Activated CD4-positive, alpha-beta T cell treated with anti-CD3 and anti-CD28 coated beads, Interleukin-2, Interleukin-6, amounts not matched to agents 100 ng/mL and 50 ng/mL, durations not matched to agents 16 hours and 8 hours (primary cell): ENCODE measurements at regions not wholly inside any gene's neighbourhood (a gene's known extent, or its start where the extent isn't known, plus 50 kb on each side); places are given as distances from the start of the nearest gene placed in this dataset.
"Not testable (repeated sequence)": the region's sequence is repeated elsewhere in the genome, so short reads cannot be mapped to it uniquely, and the experiment has no call there.

ENCODE experiments used
- DNase-seq: peaks from one replicate; pipeline ENCODE4 v3.0.0-alpha.2; 2020

GRCh38 chr7:22066522-22066921 lies 120.8 kb upstream of the CDCA7L start:
- no peak for DNase-seq

- DNase-seq, result no peak
Observed at GRCh38 chr7:22064816-22065215, 119.1 kb upstream of the CDCA7L start.

DNA sequence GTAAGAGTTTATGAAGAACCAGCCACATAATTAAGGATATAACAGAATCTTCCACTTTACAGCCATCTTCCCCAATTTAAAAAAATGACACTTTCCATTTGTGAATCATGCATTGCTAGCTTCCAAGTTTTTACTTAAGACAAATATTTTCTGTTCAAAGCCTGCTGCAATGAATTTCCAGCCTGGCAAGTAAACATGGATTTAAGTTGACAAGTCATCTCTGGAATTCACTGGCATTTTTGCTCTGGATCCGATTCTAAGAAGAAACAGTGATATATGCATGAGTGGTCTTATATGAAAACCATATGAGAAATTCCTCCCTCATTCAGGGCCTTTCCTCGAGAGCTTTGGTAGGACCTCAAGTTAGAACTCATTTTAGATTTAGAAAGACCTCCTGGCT lies 116.1 kb upstream of the CDCA7L start:
- DNase-seq, result no peak

GRCh38 chr7:22060863-22061262 lies 115.2 kb upstream of the CDCA7L start:
- DNase-seq, result no peak

DNA sequence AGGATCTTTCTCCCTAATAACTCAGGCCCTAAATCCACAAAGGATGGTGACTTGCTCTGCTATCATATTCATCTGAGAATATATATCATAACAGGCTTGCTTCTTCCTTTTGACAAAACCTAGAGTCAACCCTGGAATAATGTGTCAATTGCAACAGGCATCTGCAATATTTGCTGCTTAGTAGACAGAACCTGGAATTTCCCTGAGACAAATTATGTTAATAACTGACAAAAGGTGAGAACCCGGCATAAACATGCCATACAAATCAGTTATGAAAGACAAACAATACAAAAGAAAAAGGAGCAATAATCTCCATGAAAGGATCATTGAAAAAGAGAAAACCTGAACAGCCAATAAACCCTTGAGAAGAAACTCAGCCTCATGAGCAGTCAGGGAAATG lies 114.5 kb upstream of the CDCA7L start:
- no peak for DNase-seq

DNA sequence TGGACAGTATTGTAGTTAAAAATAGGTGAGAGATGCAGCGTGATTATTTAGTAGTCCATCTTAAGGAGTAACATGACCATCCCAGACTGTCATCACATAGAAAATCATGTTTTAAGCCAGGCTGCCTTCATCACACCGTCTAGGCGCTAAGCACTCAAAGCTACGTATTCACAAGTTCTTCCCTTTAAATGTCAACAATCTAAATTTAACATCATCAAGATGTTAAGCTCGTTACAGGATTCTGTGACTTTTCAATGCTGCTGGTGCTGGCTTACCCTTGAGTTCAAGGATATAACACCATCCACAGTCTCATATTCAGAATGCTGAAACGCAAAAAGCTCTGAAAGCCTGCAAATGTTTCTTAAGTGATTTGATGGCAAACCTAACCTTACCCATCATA lies 109.5 kb upstream of the CDCA7L start:
- no peak for DNase-seq

GRCh38 chr7:22052674-22053365 lies 107.1 kb upstream of the CDCA7L start:
- DNase-seq, result no peak

DNA sequence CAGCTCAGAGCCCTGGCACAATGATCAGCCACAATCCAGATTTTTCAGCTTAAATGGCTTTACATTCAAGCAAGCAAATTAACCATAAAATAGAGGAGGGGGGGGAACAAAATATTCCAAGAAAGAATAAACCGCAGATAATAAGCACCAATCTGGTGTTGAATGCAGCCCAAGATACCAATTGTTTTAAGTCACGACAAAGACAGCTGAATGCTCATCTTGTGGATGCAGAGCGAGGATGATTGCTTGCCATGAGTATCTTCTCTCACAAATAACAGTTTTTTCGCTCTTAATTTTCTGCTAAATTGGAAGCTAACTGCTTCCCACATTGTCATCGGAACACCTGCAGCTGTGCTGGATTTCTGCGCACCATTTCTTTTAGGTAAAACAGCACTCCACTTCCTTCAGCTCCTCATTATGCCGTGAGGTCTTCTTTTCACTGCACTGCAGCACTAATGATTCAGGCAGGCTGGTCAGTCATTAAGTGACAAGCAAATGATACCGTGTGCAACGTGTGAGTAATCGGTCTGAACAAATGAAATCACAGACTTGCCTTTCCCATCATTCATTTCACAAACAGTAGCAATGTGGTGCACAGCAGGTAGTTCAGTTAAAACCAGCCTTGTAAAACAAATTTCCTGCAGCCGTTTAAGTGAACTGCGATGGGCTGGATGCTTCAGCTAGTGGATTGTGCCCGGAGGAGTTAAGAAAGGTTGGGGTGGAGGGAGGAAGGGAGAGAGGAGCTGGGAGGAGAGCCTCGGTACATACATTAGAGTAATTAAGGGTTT lies 106.4 kb upstream of the CDCA7L start:
- DNase-seq, result no peak

- no peak for DNase-seq
Observed at GRCh38 chr7:22049766-22050500, 104.2 kb upstream of the CDCA7L start.

DNA sequence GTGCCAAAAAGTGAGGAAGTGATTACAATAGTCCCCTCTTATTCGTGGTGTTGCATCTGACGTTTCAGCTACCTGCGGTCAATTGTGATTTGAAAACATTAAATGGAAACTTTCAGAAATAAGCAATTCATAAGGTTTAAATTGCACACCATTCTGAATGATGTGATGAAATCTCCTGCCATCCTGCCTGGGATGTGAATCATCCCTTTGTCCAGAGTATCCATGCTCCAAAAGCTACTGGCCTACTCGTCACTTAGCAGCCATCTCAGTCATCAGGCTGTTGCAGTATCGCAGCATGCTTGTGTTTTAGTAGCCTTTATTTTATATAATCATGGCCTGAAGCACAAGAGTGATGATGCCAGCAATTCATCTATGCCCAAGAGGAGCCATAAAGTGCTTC lies 97.7 kb upstream of the CDCA7L start:
- no peak for DNase-seq

DNA sequence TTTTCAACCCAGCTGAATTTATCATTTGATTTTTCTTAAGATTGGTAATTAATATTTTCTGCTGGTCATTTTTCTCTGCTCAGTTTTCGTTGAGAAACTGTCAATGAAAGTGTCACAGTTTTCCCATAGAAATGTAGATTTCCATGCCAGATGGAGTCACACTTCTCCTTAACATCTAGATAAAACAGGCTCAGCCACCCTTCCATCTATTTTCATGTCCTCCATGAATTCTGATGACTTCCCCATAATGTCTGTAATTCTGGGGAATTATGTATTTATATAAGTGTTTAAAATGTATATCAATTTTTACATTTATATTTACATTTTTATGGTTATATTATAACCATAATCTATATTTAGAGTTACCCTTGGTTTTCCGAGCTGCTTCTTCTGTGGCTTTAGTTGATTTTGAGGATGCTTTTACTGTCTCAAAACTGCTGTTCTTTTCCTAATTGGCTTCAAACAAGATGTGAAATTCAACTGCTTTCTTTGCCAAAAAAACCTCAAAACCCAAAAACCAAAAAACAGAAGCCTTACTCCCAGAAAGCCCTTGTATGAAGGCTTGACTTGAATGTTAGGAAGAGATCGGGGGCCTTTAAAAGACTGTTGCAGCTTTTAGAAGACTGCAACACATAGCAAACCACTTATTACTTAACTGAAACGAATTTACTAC lies 95.4 kb upstream of the CDCA7L start:
- DNase-seq, result no peak

- DNase-seq, result no peak
Observed at GRCh38 chr7:22039670-22040069, 94.0 kb upstream of the CDCA7L start.

GRCh38 chr7:22032356-22032755 lies 86.7 kb upstream of the CDCA7L start:
- DNase-seq, result not testable (repeated sequence)

DNA sequence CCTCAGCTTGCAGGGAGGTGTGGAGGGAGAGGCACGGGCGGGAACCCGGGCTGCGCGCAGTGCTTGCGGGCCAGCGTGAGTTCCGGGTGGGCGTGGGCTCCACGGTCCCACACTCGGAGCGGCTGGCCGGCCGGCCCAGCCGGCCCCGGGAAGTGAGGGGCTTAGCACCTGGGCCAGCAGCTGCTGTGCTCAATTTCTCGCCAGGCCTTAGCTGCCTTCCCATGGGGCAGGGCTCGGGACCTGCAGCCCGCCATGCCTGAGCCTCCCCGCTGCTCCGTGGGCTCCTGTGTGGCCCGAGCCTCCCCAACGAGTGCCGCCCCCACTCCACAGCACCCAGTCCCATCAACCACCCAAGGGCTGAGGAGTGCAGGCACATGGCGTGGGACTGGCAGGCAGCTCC lies 83.0 kb upstream of the CDCA7L start:
- DNase-seq, result not testable (repeated sequence)

DNA sequence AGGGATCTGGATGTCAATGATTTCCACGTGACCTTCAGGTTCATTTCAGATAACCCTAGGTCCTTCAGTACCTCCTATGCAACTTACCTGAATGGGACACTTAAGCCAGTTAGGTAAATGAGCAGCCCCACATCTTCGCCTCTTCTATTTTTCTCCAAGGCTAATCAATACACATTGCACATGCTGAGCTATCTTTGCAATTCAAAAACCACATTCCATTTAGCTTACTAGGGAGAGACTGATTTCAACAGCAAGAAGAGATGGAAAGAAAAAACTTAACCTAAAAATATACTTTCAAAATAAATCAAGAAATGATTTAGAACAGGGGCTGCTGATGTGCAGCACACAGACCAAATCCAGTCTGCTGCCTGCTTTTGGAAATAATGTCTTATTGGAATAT lies 81.8 kb upstream of the CDCA7L start:
- DNase-seq, result no peak

GRCh38 chr7:22025983-22026382 lies 80.3 kb upstream of the CDCA7L start:
- no peak for DNase-seq

- no peak for DNase-seq
Observed at GRCh38 chr7:22025075-22025474, 79.4 kb upstream of the CDCA7L start.

GRCh38 chr7:22019931-22020330 lies 74.2 kb upstream of the CDCA7L start:
- DNase-seq, result no peak

GRCh38 chr7:22016507-22016906 lies 70.8 kb upstream of the CDCA7L start:
- DNase-seq, result no peak

DNA sequence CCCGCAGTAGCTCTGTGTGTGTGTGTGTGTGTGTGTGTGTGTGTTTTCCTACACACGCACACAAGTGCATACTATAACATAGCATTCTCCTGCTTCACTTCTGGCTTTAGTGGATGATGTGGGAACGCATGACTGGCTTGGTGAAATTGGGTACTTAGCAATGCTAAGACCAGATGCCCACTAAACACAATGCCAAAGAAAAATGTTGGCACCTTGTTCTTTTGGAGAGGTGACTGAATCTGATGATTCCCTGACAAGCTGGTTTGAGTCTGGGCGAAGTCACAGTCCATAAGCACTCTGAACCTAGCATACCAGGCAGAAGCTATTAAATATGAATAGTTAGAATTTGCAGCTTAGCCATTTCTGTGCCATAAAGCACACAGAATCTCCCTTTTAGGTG lies 68.0 kb upstream of the CDCA7L start:
- DNase-seq, result no peak

DNA sequence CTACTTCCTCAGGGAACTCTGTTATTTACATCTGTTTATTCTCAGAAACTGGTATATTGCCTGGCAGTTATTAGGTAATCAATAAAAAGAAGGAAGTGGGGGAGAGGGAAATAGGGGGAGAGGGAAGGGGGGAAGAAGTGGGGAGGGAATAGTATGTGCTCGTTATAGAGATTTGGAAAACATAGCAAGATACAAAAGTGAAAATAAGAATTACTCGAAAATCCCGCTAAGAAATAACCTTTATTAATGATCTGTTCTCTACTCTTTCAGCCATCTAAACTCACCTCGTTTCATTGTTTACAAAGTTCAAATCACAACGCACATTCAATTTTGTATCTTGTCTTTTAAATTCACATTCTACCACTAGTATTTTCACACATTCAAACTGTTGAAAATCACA lies 63.0 kb upstream of the CDCA7L start:
- DNase-seq, result no peak

GRCh38 chr7:22008087-22008486 lies 62.4 kb upstream of the CDCA7L start:
- no peak for DNase-seq

GRCh38 chr7:22005151-22005550 lies 59.5 kb upstream of the CDCA7L start:
- no peak for DNase-seq
